Activated naive CD8-positive, alpha-beta T cell treated with anti-CD3 and anti-CD28 coated beads, Interleukin-2, amount 10 ng/mL, durations not matched to agents 7 days and 5 days (primary cell): ENCODE measurements at regions not wholly inside any gene's neighbourhood (a gene's known extent, or its start where the extent isn't known, plus 50 kb on each side); places are given as distances from the start of the nearest gene placed in this dataset.

Source experiments
- ATAC-seq: fragments of 150-1000 bp; cut with Tn5 transposase; one replicate; pipeline ENCODE4 v1.10.0; 2021; ENCODE audit warnings: low read depth, moderate library complexity
- POLR2A ChIA-PET: fragments of 350-600 bp; sonication (Branson Sonifier 250); formaldehyde crosslinking; loops from one replicate; lab custom pipeline; 2021; ENCODE audit warnings: antibody characterized with exemption; lab: Charles Lee
- DNase-seq: peaks from one replicate; pipeline ENCODE4 v3.0.0; 2021
- H3K27ac Mint-ChIP-seq: one replicate; pipeline ENCODE4 v1.8.0; 2022; ENCODE audit warnings: mild to moderate bottlenecking, mixed read lengths
- H3K27me3 Mint-ChIP-seq: one replicate; pipeline ENCODE4 v1.8.0; 2022; ENCODE audit warnings: mild to moderate bottlenecking, moderate library complexity, mixed read lengths
- H3K36me3 Mint-ChIP-seq: one replicate; pipeline ENCODE4 v1.8.0; 2021; ENCODE audit warnings: mild to moderate bottlenecking, mixed read lengths
- H3K4me1 Mint-ChIP-seq: one replicate; pipeline ENCODE4 v1.8.0; 2021; ENCODE audit warnings: mixed read lengths
- H3K4me3 Mint-ChIP-seq: one replicate; pipeline ENCODE4 v1.8.0; 2022; ENCODE audit warnings: mild to moderate bottlenecking, moderate library complexity, mixed read lengths
- H3K9me3 Mint-ChIP-seq: one replicate; pipeline ENCODE4 v1.8.0; 2021; ENCODE audit warnings: mixed read lengths

- Mint-ChIP-seq H3K27ac (no peak overlapping the region), H3K27me3 (peaks cover 2% of the 10 kb centered on the region), H3K36me3 (no peaks in the 10 kb centered on the region), H3K4me1 (no peaks in the 10 kb centered on the region), H3K4me3 (no peak overlapping the region), H3K9me3 (no peaks in the 10 kb centered on the region)
- DNase-seq = no peak
- ATAC-seq = no peak
- POLR2A ChIA-PET = no interaction called here
Observed at GRCh38 chr4:124333466-124333865, 379.1 kb downstream of the ANKRD50 start.

GRCh38 chr4:124334119-124334518, 378.4 kb downstream of the ANKRD50 start:
- Mint-ChIP-seq H3K27ac (no peak overlapping the region), H3K36me3 (no peaks in the 10 kb centered on the region), H3K27me3 (peaks cover 2% of the 10 kb centered on the region), H3K9me3 (no peaks in the 10 kb centered on the region), H3K4me3 (no peak overlapping the region), H3K4me1 (no peaks in the 10 kb centered on the region)
- DNase-seq (no peak), ATAC-seq (no peak)
- POLR2A ChIA-PET = no interaction called here

- H3K4me1 Mint-ChIP-seq = no peaks in the 10 kb centered on the region
- H3K27me3 Mint-ChIP-seq = peaks cover 4% of the 10 kb centered on the region
- DNase-seq (no peak), ATAC-seq (no peak)
- no peak overlapping the region for H3K27ac Mint-ChIP-seq
- POLR2A ChIA-PET = no interaction called here
- H3K4me3 Mint-ChIP-seq = no peak overlapping the region
- H3K9me3 Mint-ChIP-seq = no peaks in the 10 kb centered on the region
- no peaks in the 10 kb centered on the region for H3K36me3 Mint-ChIP-seq
Observed at GRCh38 chr4:124337874-124338273, 374.7 kb downstream of the ANKRD50 start.

- ATAC-seq (no peak), DNase-seq (no peak)
- Mint-ChIP-seq H3K9me3 (no peaks in the 10 kb centered on the region), H3K4me3 (no peak overlapping the region), H3K36me3 (no peaks in the 10 kb centered on the region), H3K27ac (no peak overlapping the region), H3K4me1 (no peaks in the 10 kb centered on the region), H3K27me3 (peaks cover 6% of the 10 kb centered on the region)
- POLR2A ChIA-PET = no interaction called here
Observed at GRCh38 chr4:124343661-124344171, 368.8 kb downstream of the ANKRD50 start.

- Mint-ChIP-seq H3K4me3 (no peak overlapping the region), H3K27ac (no peak overlapping the region), H3K4me1 (no peaks in the 10 kb centered on the region), H3K36me3 (no peaks in the 10 kb centered on the region), H3K27me3 (no peaks in the 10 kb centered on the region), H3K9me3 (no peaks in the 10 kb centered on the region)
- POLR2A ChIA-PET = no interaction called here
- ATAC-seq (no peak), DNase-seq (no peak)
Observed at GRCh38 chr4:124372916-124373315, 339.6 kb downstream of the ANKRD50 start.

GRCh38 chr4:124386163-124386562, 326.4 kb downstream of the ANKRD50 start:
- H3K27me3 Mint-ChIP-seq = no peaks in the 10 kb centered on the region
- no peaks in the 10 kb centered on the region for H3K9me3 Mint-ChIP-seq
- POLR2A ChIA-PET = no interaction called here
- no peaks in the 10 kb centered on the region for H3K4me1 Mint-ChIP-seq
- H3K27ac Mint-ChIP-seq = no peak overlapping the region
- no peak for ATAC-seq
- H3K36me3 Mint-ChIP-seq = no peaks in the 10 kb centered on the region
- no peak for DNase-seq
- H3K4me3 Mint-ChIP-seq = no peak overlapping the region

GRCh38 chr4:124386648-124387047, 325.9 kb downstream of the ANKRD50 start:
- DNase-seq = no peak
- ATAC-seq = no peak
- no peaks in the 10 kb centered on the region for H3K9me3 Mint-ChIP-seq
- H3K4me3 Mint-ChIP-seq = no peak overlapping the region
- H3K27me3 Mint-ChIP-seq = no peaks in the 10 kb centered on the region
- no peaks in the 10 kb centered on the region for H3K36me3 Mint-ChIP-seq
- POLR2A ChIA-PET = no interaction called here
- H3K27ac Mint-ChIP-seq = no peak overlapping the region
- no peaks in the 10 kb centered on the region for H3K4me1 Mint-ChIP-seq

DNA sequence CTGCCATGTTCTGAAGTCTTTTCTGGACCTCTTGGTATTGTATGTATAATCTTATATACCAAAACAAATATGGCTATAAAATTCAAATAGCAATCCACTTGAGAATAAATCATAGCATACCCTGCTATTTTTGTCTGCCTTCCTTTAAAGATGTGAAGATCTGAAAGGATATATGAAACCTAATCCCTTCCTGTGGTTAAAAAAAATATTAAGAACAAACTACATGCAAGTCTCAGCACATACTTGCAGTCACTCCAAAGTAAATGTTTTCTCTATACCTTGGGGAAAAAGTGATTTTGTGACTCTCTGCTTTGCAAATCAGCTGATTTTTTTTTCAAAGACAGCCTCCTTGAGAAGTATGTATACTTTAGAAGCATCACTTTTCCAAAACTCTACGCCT, 322.9 kb downstream of the ANKRD50 start:
- no peaks in the 10 kb centered on the region for H3K9me3 Mint-ChIP-seq
- ATAC-seq (no peak), DNase-seq (no peak)
- no peak overlapping the region for H3K27ac Mint-ChIP-seq
- H3K36me3 Mint-ChIP-seq = no peaks in the 10 kb centered on the region
- H3K4me1 Mint-ChIP-seq = no peaks in the 10 kb centered on the region
- H3K4me3 Mint-ChIP-seq = no peak overlapping the region
- POLR2A ChIA-PET = no interaction called here
- no peaks in the 10 kb centered on the region for H3K27me3 Mint-ChIP-seq

GRCh38 chr4:124390861-124391260, 321.7 kb downstream of the ANKRD50 start:
- POLR2A ChIA-PET = no interaction called here
- Mint-ChIP-seq H3K9me3 (no peaks in the 10 kb centered on the region), H3K27ac (no peak overlapping the region)

DNA sequence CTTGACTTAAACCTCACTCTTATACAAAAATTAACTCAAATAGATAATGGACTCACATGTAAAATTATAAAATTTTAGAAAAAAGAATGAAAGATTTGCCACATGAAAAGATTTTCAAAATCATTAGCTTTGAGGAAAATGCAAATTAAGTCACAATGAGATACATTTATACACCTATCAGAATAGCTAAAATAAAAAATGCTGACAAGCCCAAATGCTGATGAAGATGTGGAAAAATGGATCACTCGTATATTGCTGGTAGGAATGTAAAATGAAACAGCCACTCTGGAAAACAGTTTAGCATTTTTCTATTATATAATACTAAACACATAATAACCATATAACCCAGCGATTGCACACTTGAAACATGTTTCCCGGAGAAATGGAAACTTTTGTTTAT, 316.2 kb downstream of the ANKRD50 start:
- no peaks in the 10 kb centered on the region for H3K9me3 Mint-ChIP-seq

More at GRCh38 chr4:124390861-124391260, 321.7 kb downstream of the ANKRD50 start:
- Mint-ChIP-seq H3K36me3 (no peaks in the 10 kb centered on the region), H3K4me3 (no peak overlapping the region), H3K27me3 (no peaks in the 10 kb centered on the region), H3K4me1 (no peaks in the 10 kb centered on the region)
- no peak for ATAC-seq
- no peak for DNase-seq

GRCh38 chr4:124401606-124402005, 310.9 kb downstream of the ANKRD50 start:
- Mint-ChIP-seq H3K9me3 (peaks cover 2% of the 10 kb centered on the region), H3K4me3 (no peak overlapping the region), H3K4me1 (no peaks in the 10 kb centered on the region), H3K27ac (no peak overlapping the region), H3K36me3 (no peaks in the 10 kb centered on the region), H3K27me3 (no peaks in the 10 kb centered on the region)
- ATAC-seq (no peak), DNase-seq (no peak)
- POLR2A ChIA-PET = no interaction called here

More for the DNA sequence above, 316.2 kb downstream of the ANKRD50 start:
- ATAC-seq = no peak
- H3K4me1 Mint-ChIP-seq = no peaks in the 10 kb centered on the region
- no peak for DNase-seq
- H3K36me3 Mint-ChIP-seq = no peaks in the 10 kb centered on the region
- POLR2A ChIA-PET = no interaction called here
- H3K4me3 Mint-ChIP-seq = no peak overlapping the region
- no peak overlapping the region for H3K27ac Mint-ChIP-seq
- H3K27me3 Mint-ChIP-seq = no peaks in the 10 kb centered on the region

- no peak overlapping the region for H3K27ac Mint-ChIP-seq
- POLR2A ChIA-PET = no interaction called here
- no peaks in the 10 kb centered on the region for H3K4me1 Mint-ChIP-seq
- no peak overlapping the region for H3K4me3 Mint-ChIP-seq
- ATAC-seq (no peak), DNase-seq (no peak)
- no peaks in the 10 kb centered on the region for H3K27me3 Mint-ChIP-seq
- no peaks in the 10 kb centered on the region for H3K36me3 Mint-ChIP-seq
- peaks cover 2% of the 10 kb centered on the region for H3K9me3 Mint-ChIP-seq
Observed at GRCh38 chr4:124409044-124409443, 303.5 kb downstream of the ANKRD50 start.

GRCh38 chr4:124414276-124415040, 298.1 kb downstream of the ANKRD50 start:
- no peak overlapping the region for H3K27ac Mint-ChIP-seq
- no peaks in the 10 kb centered on the region for H3K9me3 Mint-ChIP-seq
- no peak for DNase-seq

GRCh38 chr4:124415146-124415545, 297.4 kb downstream of the ANKRD50 start:
- no peak overlapping the region for H3K27ac Mint-ChIP-seq

More at GRCh38 chr4:124414276-124415040, 298.1 kb downstream of the ANKRD50 start:
- POLR2A ChIA-PET = no interaction called here
- H3K4me3 Mint-ChIP-seq = no peak overlapping the region
- H3K4me1 Mint-ChIP-seq = no peaks in the 10 kb centered on the region
- H3K27me3 Mint-ChIP-seq = no peaks in the 10 kb centered on the region
- no peaks in the 10 kb centered on the region for H3K36me3 Mint-ChIP-seq
- ATAC-seq = no peak

More at GRCh38 chr4:124415146-124415545, 297.4 kb downstream of the ANKRD50 start:
- Mint-ChIP-seq H3K9me3 (no peaks in the 10 kb centered on the region), H3K27me3 (no peaks in the 10 kb centered on the region), H3K4me3 (no peak overlapping the region), H3K4me1 (no peaks in the 10 kb centered on the region), H3K36me3 (no peaks in the 10 kb centered on the region)
- POLR2A ChIA-PET = no interaction called here
- DNase-seq (no peak), ATAC-seq (no peak)
